HT1080 (cell line): ENCODE measurements at regions not wholly inside any gene's neighbourhood (a gene's known extent, or its start where the extent isn't known, plus 50 kb on each side); places are given as distances from the start of the nearest gene placed in this dataset.
"Not testable (repeated sequence)": the region's sequence is repeated elsewhere in the genome, so short reads cannot be mapped to it uniquely, and the experiment has no call there.

Source experiments
- DNase-seq: peaks from one replicate; pipeline ENCODE4 v3.0.0-alpha.2; 2015; ENCODE audit warnings: low read depth

DNA sequence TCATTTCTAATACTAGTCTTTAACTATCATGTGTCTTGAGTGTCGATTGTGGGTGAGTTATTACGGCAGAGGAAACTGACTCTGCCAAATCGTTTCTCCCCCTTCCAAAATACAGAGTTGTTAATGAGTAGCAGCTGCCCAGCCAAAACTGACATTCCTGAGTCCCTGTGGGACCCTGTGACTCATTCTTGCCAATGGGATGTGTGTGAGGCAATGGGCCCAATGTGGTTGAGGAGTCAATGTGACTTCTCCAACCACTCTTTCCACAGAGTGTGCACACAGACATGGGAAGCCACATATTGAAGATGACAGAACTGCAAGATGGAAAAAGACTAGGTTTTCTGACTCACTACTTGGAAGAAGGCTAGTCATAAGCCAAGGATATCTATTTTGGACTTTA is 434.7 kb downstream of the DTWD2 start:
- peak; percentile 86 for DNase-seq

- no peak for DNase-seq
Observed at GRCh38 chr5:118552731-118553360, 435.5 kb downstream of the DTWD2 start.

DNA sequence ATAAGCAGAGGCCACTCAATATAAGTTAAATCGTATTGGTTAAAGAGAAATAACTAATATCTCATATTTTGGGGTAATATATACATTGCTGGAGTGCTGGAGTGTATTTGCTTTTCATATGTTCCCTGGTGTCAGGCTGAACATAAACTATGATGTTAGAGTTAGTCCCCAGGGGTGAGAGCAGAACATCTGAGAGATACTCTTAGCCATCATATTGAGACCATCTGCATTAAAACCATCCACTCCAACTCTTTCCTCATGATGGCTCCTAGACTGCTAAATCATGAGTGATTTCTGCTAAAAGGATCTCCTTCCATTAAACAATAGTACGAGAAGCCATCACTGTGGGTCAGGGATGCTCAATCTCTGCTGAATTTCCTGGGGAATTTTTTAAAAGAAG is 436.2 kb downstream of the DTWD2 start:
- no peak for DNase-seq

- DNase-seq, result no peak
Observed at GRCh38 chr5:118551716-118552115, 436.6 kb downstream of the DTWD2 start.

DNA sequence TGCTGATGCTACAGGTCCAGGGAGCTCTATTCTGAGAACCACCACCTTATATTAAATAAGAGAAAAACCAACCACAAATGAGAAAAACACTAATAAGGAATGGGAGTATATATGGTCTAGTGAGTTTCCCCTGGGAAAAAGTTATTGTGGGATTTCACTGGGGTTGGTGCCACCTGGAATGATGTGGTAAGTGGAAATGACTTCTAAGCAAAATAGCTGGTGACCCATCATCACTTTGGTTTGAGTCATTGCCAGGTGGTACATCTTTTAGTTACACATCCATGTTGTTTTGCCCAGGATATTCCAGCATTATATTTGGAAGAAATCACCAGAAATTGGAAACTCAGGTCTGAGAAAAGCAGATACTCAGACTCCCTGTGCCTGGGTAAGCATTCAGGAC is 437.3 kb downstream of the DTWD2 start:
- peak; percentile 48 for DNase-seq

GRCh38 chr5:118548761-118549720 is 439.3 kb downstream of the DTWD2 start:
- peak; percentile 65 for DNase-seq

GRCh38 chr5:118545470-118545869 is 442.9 kb downstream of the DTWD2 start:
- no peak for DNase-seq

GRCh38 chr5:118544887-118545449 is 443.4 kb downstream of the DTWD2 start:
- DNase-seq, result no peak

- no peak for DNase-seq
Observed at GRCh38 chr5:118533923-118534322, 454.4 kb downstream of the DTWD2 start.

- peak; percentile 3 for DNase-seq
Observed at GRCh38 chr5:118533156-118533555, 455.2 kb downstream of the DTWD2 start.

DNA sequence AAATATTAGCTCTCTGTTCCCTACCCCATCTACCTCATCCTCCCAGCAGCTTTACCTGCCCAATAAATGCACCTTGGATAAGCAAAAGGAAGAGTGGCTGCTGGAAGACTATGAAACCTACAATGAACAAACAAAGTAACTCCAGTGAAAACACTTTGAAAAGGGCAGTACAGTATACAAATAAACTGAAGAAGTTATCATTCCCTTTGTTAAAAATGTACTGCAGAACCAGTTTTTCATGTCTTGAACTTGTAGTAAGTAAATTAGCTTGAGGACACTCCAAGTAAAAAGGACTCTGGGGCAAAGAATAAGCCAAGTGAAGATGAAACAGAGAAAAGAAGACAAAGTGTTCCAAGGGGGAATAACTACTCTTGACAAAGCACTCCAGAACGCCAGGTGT is 457.1 kb downstream of the DTWD2 start:
- DNase-seq, result no peak

- DNase-seq, result no peak
Observed at GRCh38 chr5:118529361-118530144, 458.8 kb downstream of the DTWD2 start.

GRCh38 chr5:118522626-118523025 is 465.7 kb downstream of the DTWD2 start:
- no peak for DNase-seq

DNA sequence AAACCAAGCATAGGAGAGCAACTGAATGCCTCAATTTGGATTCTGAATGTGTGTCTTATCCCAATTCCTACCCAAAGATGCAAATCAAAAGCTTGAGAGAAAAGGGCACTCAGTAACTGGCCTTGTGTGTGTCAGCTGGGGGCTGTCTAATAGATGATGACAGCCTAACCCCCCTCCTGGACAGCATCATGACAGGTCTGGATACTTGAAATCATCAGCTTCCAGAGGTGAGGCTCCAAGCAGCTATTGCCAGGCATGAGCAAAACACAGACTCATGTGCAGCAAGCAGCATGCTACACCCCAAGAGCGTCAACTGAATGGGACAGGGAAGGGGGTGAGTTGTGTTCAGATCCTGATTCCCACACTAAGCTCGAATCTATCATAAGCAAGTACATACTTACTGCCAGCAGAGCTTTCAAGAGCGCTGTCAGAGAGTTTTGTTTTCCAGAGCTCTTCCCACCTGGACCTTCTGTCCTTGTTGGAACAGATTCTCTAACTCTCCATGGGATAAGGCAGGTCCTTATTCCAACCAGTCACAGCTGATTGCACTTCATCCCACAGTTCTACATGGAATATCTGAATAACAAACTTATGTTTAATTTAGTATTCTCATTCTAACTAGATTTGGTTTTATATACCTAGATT is 467.5 kb downstream of the DTWD2 start:
- no peak for DNase-seq

DNA sequence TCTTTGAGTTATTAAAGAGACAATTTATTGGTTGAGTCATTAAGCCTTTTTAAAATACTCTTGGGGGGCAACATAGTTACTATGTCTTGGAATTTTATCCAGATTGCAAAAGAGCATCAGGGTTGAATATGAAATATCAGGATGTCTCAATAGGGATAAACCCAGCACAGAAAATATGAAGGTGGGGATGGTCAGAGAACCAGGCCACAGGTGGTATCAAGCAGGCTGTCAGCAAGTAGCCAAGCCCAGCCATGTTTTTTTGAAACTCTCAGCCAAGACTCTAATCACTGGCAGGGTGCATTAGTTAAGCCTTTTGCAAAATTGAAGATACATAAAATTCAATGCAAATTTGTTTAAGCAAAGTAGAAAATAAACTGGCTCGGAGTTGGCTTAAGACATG is 468.9 kb downstream of the DTWD2 start:
- no peak for DNase-seq

DNA sequence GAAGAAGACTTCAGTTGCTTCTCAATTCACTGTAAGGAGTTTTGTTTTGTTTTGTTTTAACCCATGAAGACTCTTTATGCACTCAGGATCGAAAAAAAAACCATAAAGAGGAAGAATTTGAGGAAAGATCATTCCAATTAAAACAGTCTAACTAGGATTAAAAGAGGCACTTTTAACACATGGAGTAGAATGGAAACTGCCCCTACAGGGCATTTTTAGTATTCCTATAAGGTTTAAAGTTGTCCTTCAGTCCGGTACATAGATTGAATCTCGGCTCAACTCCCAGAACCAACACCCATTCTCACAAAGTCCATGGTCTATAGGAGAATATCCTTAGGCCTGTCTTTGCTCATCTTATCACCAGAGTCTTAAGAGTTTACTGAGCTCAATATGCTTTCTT is 469.6 kb downstream of the DTWD2 start:
- DNase-seq, result no peak

DNA sequence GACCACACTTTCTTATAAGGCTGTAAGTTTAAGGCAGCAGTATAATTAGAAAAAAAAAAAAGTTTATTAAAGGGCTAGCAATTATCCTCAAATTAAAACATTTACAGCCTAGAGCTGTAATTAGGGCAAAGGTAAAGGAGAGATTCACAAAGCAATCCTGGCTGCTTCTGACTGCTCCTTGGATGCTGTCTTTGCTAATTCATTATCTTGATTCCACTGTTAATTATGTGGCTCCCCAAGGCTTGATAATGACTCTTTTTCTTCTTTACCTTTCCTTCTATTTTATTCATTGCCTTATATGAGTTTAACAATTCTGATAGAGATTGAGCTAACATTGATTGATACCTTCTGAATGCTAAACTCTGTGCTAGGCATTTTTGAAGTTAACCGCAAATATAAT is 476.5 kb downstream of the DTWD2 start:
- DNase-seq, result no peak

DNA sequence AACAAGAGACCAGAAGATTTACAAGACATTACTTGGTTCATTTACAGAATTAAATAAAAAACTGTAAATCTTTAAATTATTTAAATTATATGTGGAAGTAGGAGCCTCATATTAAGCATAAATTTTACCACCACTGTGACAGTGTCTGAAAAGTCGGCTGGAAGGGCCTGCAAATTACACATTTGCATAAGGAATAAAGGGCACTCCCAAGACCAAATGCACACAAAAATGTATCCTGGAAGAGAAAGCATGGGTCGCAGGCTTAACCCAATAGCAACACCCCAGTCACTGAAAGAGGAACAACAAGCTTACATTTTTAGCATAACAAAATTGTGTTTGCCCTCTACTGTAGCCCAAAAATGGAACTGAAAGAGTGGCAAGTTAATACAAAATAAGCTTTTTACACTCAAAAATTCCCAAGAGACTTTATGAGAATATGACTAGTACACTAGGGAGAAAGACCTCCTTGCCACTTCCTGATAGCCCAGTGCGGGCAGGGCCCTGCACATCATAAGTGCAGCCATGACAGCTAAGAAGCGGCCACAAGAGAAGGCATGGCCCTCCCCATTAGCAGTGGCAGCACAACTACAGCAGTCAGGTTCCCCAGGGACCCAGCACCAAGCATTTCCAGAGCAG is 482.0 kb downstream of the DTWD2 start:
- no peak for DNase-seq

- not testable (repeated sequence) for DNase-seq
Observed at GRCh38 chr5:118502232-118502631, 486.1 kb downstream of the DTWD2 start.

DNA sequence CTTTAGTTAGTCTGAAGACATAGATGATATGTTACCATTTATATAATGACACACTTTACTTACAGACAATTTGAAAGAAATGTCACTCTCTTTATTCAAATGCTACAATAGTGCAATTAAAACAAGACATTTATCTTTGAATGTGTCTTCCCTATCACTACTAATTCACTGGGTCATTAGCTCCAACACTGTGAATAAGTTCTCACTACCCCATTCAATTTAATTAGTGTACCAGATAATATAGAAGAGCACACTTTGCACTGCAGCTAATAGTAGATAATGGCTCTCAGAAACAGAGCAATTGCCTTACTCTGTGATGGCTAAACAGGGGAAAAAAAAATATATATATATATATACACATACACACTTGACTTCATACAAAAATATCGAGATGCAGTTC is 497.0 kb downstream of the DTWD2 start:
- DNase-seq, result no peak
